ENCODE measurements at regions not wholly inside any gene's neighbourhood (a gene's known extent, or its start where the extent isn't known, plus 50 kb on each side); places are given as distances from the start of the nearest gene placed in this dataset.

- TF ChIP-seq EZH2 (IDR thresholded peaks at IDR 0.05; ENCODE audit: low read depth, low read length, severe bottlenecking) (no peak), POLR2AphosphoS5 (IDR thresholded peaks at IDR 0.05; ENCODE audit: low read depth, low read length) (no peak), CEBPB (IDR thresholded peaks at IDR 0.05; ENCODE audit: low read depth, low read length) (no peak)
Observed at GRCh38 chr1:96515925-96516324, 205.7 kb upstream of the PTBP2 start.

All from H1 (cell line).